ENCODE measurements at regions not wholly inside any gene's neighbourhood (a gene's known extent, or its start where the extent isn't known, plus 50 kb on each side); places are given as distances from the start of the nearest gene placed in this dataset.

DNA sequence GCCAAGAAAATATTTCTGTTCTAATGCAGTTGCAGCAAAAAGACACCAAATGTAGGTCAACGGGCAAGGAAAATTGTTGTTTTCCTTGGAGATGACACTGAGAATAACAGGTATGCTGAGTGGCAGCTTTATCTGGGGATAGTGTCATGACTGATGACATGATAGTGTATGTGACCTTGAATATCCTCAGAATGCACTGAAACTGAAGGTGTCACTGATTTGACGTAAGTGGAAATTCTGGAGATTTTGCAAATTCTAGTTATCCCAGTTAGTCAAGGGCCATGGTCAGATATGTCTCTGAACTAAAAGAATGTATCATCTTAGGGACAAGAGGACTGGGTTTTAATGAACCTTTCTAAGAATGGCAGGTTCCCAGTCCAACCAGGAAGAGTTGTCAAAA is 138.0 kb upstream of the C9orf72 start:
- CTCF ChIA-PET, result no interaction called here
- H3K9ac ChIP-seq (ENCODE audit: low read length), result no peak overlapping the region
- H4K20me1 ChIP-seq (ENCODE audit: insufficient read depth), result no peaks in the 10 kb centered on the region
- no peaks in the 10 kb centered on the region for H3K4me1 ChIP-seq (ENCODE audit: control insufficient read depth in 1 of 2, insufficient read depth in 2 of 2, low read length in 2 of 2)
- ATAC-seq (no peak), DNase-seq (ENCODE audit: low read depth, low spot score) (no peak)
- no peaks in the 10 kb centered on the region for H3K9me3 ChIP-seq (ENCODE audit: control insufficient read depth in 1 of 2, insufficient read depth in 1 of 2, low read depth in 1 of 2, low read length in 2 of 2)
- intact Hi-C loops (cut with micrococcal nuclease), result no loop called here
- H3K4me3 ChIP-seq (replicated peaks in 1 of 2; ENCODE audit: low read depth in 1 of 2, low read length in 2 of 2), result no peak overlapping the region
- no peaks in the 10 kb centered on the region; the same call in 1 of the 2 replicates for H3K27me3 ChIP-seq (ENCODE audit: insufficient read depth, low read length)
- POLR2A ChIA-PET, result no interaction called here
- H3K79me2 ChIP-seq (ENCODE audit: insufficient read depth, low read length), result no peaks in the 10 kb centered on the region
- no peaks in the 10 kb centered on the region for H3K36me3 ChIP-seq (ENCODE audit: control insufficient read depth in 1 of 2, insufficient read depth in 2 of 2, low read length in 2 of 2)
- H3K27ac ChIP-seq (ENCODE audit: low read depth, low read length), result no peak overlapping the region
- TF ChIP-seq SIN3A (IDR thresholded peaks at IDR 0.05; ENCODE audit: low read depth), result no peak
- TF ChIP-seq CEBPB (IDR thresholded peaks at IDR 0.05; ENCODE audit: low read depth), result no peak
- no peak for TF ChIP-seq CBX3 (IDR thresholded peaks at IDR 0.05; ENCODE audit: low read depth)
- no peak for TF ChIP-seq EZH2 (IDR thresholded peaks at IDR 0.05)
- TF ChIP-seq ELF1 (IDR thresholded peaks at IDR 0.05; ENCODE audit: borderline replicate concordance, low read depth), result no peak
- TF ChIP-seq ZFX (IDR thresholded peaks at IDR 0.05), result no peak
- TF ChIP-seq POLR2A (IDR thresholded peaks at IDR 0.05; ENCODE audit: borderline replicate concordance, extremely low read depth, insufficient read depth, insufficient read length), result no peak
- TF ChIP-seq, protein P1, sequence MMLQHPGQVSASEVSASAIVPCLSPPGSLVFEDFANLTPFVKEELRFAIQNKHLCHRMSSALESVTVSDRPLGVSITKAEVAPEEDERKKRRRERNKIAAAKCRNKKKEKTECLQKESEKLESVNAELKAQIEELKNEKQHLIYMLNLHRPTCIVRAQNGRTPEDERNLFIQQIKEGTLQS (IDR thresholded peaks at IDR 0.05), result no peak
- no peak for TF ChIP-seq SP1 (IDR thresholded peaks at IDR 0.05; ENCODE audit: low read depth)
- TF ChIP-seq TCF7L2 (IDR thresholded peaks at IDR 0.05; ENCODE audit: borderline replicate concordance, extremely low read depth, insufficient read depth, insufficient read length), result no peak
- no peak overlapping the region for H2AFZ ChIP-seq (ENCODE audit: low read depth, low read length, poor library complexity, severe bottlenecking)
- no TSS peak for BruUV-seq (replicated peaks)
- H3K9me2 ChIP-seq (ENCODE audit: insufficient read depth), result no peaks in the 10 kb centered on the region
- RAD21 ChIA-PET (ENCODE audit: low non-redundant PET in 1 of 2, low total read pairs in 2 of 2, uncharacterized antibody in 2 of 2, unreplicated experiment in 2 of 2), result no interaction called here
- H3K4me2 ChIP-seq (ENCODE audit: low read length), result no peak overlapping the region

DNA sequence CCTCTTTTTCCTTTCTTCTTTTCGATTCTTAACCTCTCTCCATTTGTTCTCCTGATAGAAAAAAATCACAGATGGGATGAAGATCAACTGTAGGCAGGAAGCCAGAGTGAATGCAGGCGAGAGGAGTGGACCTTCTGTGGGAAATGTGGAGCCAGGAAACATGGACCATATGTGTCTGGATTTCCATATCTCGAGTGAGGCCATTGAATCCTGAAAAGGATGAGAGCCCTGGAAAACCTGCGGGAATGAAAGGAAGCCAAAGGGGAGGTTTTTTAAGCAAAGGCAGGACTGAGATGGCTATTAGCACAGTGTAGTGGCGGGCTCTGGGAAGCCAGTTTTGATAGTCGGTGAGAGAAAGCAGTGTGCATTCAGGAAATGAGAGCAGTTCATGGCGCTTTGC is 139.5 kb upstream of the C9orf72 start:
- Histone ChIP-seq H3K4me1 (ENCODE audit: control insufficient read depth in 1 of 2, insufficient read depth in 2 of 2, low read length in 2 of 2) (no peaks in the 10 kb centered on the region), H3K27me3 (ENCODE audit: insufficient read depth, low read length) (no peaks in the 10 kb centered on the region; the same call in 1 of the 2 replicates), H3K4me2 (ENCODE audit: low read length) (no peak overlapping the region), H3K9ac (ENCODE audit: low read length) (no peak overlapping the region), H3K36me3 (ENCODE audit: control insufficient read depth in 1 of 2, insufficient read depth in 2 of 2, low read length in 2 of 2) (no peaks in the 10 kb centered on the region), H3K9me3 (ENCODE audit: control insufficient read depth in 1 of 2, insufficient read depth in 1 of 2, low read depth in 1 of 2, low read length in 2 of 2) (no peaks in the 10 kb centered on the region), H3K27ac (ENCODE audit: low read depth, low read length) (no peak overlapping the region), H3K4me3 (replicated peaks in 1 of 2; ENCODE audit: low read depth in 1 of 2, low read length in 2 of 2) (no peak overlapping the region), H4K20me1 (ENCODE audit: insufficient read depth) (no peaks in the 10 kb centered on the region), H2AFZ (ENCODE audit: low read depth, low read length, poor library complexity, severe bottlenecking) (no peak overlapping the region), H3K79me2 (ENCODE audit: insufficient read depth, low read length) (no peaks in the 10 kb centered on the region), H3K9me2 (ENCODE audit: insufficient read depth) (no peaks in the 10 kb centered on the region)
- BruUV-seq (replicated peaks), result no TSS peak
- POLR2A ChIA-PET, result no interaction called here
- CTCF ChIA-PET, result no interaction called here
- no peak for ATAC-seq
- RAD21 ChIA-PET (ENCODE audit: low non-redundant PET in 1 of 2, low total read pairs in 2 of 2, uncharacterized antibody in 2 of 2, unreplicated experiment in 2 of 2), result no interaction called here
- no peak for DNase-seq (ENCODE audit: low read depth, low spot score)
- intact Hi-C loops (cut with micrococcal nuclease), result no loop called here
- TF ChIP-seq CTCF (IDR thresholded peaks at IDR 0.05 in 2 of 3, conservative IDR thresholded peaks at IDR 0.05 in 1 of 3; ENCODE audit: borderline replicate concordance in 1 of 3, insufficient read depth in 1 of 3, low read depth in 2 of 3, low read length in 2 of 3), result no peak
- no peak for TF ChIP-seq ELF1 (IDR thresholded peaks at IDR 0.05; ENCODE audit: borderline replicate concordance, low read depth)
- no peak for TF ChIP-seq TCF7L2 (IDR thresholded peaks at IDR 0.05; ENCODE audit: borderline replicate concordance, extremely low read depth, insufficient read depth, insufficient read length)
- no peak for TF ChIP-seq FOSL1 (IDR thresholded peaks at IDR 0.05; ENCODE audit: low read depth)
- no peak for TF ChIP-seq JUND (IDR thresholded peaks at IDR 0.05)
- no peak for TF ChIP-seq SRF (IDR thresholded peaks at IDR 0.05; ENCODE audit: low read depth)
- no peak for TF ChIP-seq YY1 (IDR thresholded peaks at IDR 0.05; ENCODE audit: extremely low read depth, insufficient replicate concordance, low read depth, low read length)
- TF ChIP-seq SP1 (IDR thresholded peaks at IDR 0.05; ENCODE audit: low read depth), result no peak
- no peak for TF ChIP-seq RAD21 (IDR thresholded peaks at IDR 0.05; ENCODE audit: low read depth)
- TF ChIP-seq, protein P1 (IDR thresholded peaks at IDR 0.05), result no peak
- TF ChIP-seq EZH2 (IDR thresholded peaks at IDR 0.05), result no peak
- no peak for TF ChIP-seq EGR1 (IDR thresholded peaks at IDR 0.05; ENCODE audit: low read depth)
